ENCODE measurements at regions not wholly inside any gene's neighbourhood (a gene's known extent, or its start where the extent isn't known, plus 50 kb on each side); places are given as distances from the start of the nearest gene placed in this dataset.

DNA sequence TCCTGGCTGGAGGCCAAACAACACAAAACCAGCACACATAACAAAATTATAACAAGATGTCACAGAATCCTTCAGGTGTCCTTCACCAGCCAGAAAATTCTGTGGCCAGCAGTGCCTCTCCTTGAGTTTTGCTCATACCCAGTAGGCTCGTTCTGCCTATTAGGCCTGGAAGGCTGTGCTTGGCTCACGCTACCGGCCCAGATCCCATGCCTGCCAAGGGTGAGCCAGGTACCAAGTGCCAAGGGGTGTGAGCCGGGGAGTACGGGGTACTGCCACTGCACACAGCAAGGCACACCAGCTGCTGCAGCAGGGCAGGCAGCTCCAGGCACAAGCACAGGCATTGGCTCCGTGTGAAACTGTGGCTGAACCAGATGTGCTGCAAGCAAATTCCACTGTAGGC, 1562.0 kb downstream of the REEP3 start:
- TF ChIP-seq, protein P1, sequence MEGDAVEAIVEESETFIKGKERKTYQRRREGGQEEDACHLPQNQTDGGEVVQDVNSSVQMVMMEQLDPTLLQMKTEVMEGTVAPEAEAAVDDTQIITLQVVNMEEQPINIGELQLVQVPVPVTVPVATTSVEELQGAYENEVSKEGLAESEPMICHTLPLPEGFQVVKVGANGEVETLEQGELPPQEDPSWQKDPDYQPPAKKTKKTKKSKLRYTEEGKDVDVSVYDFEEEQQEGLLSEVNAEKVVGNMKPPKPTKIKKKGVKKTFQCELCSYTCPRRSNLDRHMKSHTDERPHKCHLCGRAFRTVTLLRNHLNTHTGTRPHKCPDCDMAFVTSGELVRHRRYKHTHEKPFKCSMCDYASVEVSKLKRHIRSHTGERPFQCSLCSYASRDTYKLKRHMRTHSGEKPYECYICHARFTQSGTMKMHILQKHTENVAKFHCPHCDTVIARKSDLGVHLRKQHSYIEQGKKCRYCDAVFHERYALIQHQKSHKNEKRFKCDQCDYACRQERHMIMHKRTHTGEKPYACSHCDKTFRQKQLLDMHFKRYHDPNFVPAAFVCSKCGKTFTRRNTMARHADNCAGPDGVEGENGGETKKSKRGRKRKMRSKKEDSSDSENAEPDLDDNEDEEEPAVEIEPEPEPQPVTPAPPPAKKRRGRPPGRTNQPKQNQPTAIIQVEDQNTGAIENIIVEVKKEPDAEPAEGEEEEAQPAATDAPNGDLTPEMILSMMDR (IDR thresholded peaks at IDR 0.05) = no peak
- TF ChIP-seq POLR2A (IDR thresholded peaks at IDR 0.05) = no peak

All from body of pancreas (tissue), 4 donors.